SK-N-SH (cell line): ENCODE measurements at regions not wholly inside any gene's neighbourhood (a gene's known extent, or its start where the extent isn't known, plus 50 kb on each side); places are given as distances from the start of the nearest gene placed in this dataset.

Experiments used
- CTCF ChIA-PET: fragments of 300-600, 350-600 bp; formaldehyde crosslinking; extraction: SDS; loops from one replicate; lab custom pipeline; 2021; lab: Yijun Ruan, JAX
- POLR2A ChIA-PET: fragments of 350-600 bp; sonication (Branson Sonifier 250); formaldehyde crosslinking; extraction: SDS; loops from one replicate; lab custom pipeline; 2020; ENCODE audit warnings: antibody characterized with exemption, inconsistent platforms; lab: Yijun Ruan, JAX
- DNase-seq: peaks from one replicate; pipeline ENCODE4 v3.0.0; 2012
- H2AFZ ChIP-seq: fragments of 200-600 bp; sonication (generic); 2 replicates; pipeline ENCODE4 v1.8.1; 2016; ENCODE audit warnings: antibody characterized with exemption, mild to moderate bottlenecking, low read depth
- H3F3A ChIP-seq: fragments of 200-600 bp; sonication (generic); replicated peaks from 2 replicates; pipeline ENCODE3; 2016; ENCODE audit warnings: antibody characterized with exemption, mild to moderate bottlenecking; ENCODE audit not compliant: insufficient read depth
- H3K27ac ChIP-seq, 2 experiments: fragments of 200-500 bp in 1 of 2; fragments of 200-600 bp in 1 of 2; sonication (Bioruptor generic) in 1 of 2; sonication (generic), shearing (Covaris generic) in 1 of 2; 2 replicates each; pipeline versions ENCODE4 v1.5.1 to v1.6.1; 2014 to 2016; ENCODE audit warnings: low read depth in 2 of 2, inconsistent platforms in 1 of 2, low read length in 1 of 2, mild to moderate bottlenecking in 1 of 2, mixed read lengths in 1 of 2
- H3K27me3 ChIP-seq: fragments of 200-600 bp; sonication (generic), shearing (Covaris generic); 2 replicates; pipeline ENCODE4 v1.6.1; 2016; ENCODE audit warnings: mixed run types; ENCODE audit not compliant: insufficient read depth
- H3K36me3 ChIP-seq, 2 experiments: fragments of 200-500 bp in 1 of 2; fragments of 200-600 bp in 1 of 2; sonication (Bioruptor generic) in 1 of 2; sonication (generic) in 1 of 2; replicated peaks in 1 of 2; 2 replicates each; pipeline versions ENCODE3 to v1.5.1; 2014 to 2016; ENCODE audit warnings: low read length in 1 of 2, mild to moderate bottlenecking in 1 of 2; ENCODE audit not compliant: insufficient read depth in 2 of 2, control insufficient read depth in 1 of 2
- H3K4me1 ChIP-seq, 2 experiments: fragments of 200-500 bp in 1 of 2; fragments of 200-600 bp in 1 of 2; sonication (Bioruptor generic) in 1 of 2; sonication (generic), shearing (Covaris generic) in 1 of 2; 2 replicates each; pipeline versions ENCODE4 v1.5.1 to v1.6.1; 2014 to 2016; ENCODE audit warnings: low read depth in 1 of 2, low read length in 1 of 2, mixed run types in 1 of 2; ENCODE audit not compliant: insufficient read depth in 2 of 2, control insufficient read depth in 1 of 2
- H3K4me2 ChIP-seq: fragments of 200-600 bp; sonication (generic), shearing (Covaris generic); 2 replicates; pipeline ENCODE4 v1.6.1; 2017; ENCODE audit warnings: mixed run types
- H3K4me3 ChIP-seq, 2 experiments: fragments of 200-500 bp in 1 of 2; fragments of 200-600 bp in 1 of 2; sonication (Bioruptor generic) in 1 of 2; sonication (generic), shearing (Covaris generic) in 1 of 2; 2 replicates each; pipeline versions ENCODE4 v1.5.1 to v1.8.1; 2014 to 2016; ENCODE audit warnings: low read depth in 2 of 2, inconsistent platforms in 1 of 2, low read length in 1 of 2, mild to moderate bottlenecking in 1 of 2, mixed read lengths in 1 of 2, moderate library complexity in 1 of 2
- H3K79me2 ChIP-seq: fragments of 200-600 bp; sonication (generic); 2 replicates; pipeline ENCODE4 v1.8.1; 2017; ENCODE audit warnings: mild to moderate bottlenecking; ENCODE audit not compliant: insufficient read depth
- H3K9ac ChIP-seq: fragments of 200-600 bp; sonication (generic); 2 replicates; pipeline ENCODE4 v1.6.1; 2017; ENCODE audit warnings: mixed run types
- H3K9me2 ChIP-seq: fragments of 200-600 bp; sonication (generic); 2 replicates; pipeline ENCODE4 v1.6.1; 2017; ENCODE audit warnings: mixed run types
- H3K9me3 ChIP-seq: fragments of 200-600 bp; sonication (generic); 2 replicates; pipeline ENCODE4 v1.6.1; 2017; ENCODE audit warnings: mixed run types, mild to moderate bottlenecking, moderate library complexity
- H4K20me1 ChIP-seq: fragments of 200-600 bp; sonication (generic); 2 replicates; pipeline ENCODE4 v1.6.1; 2017; ENCODE audit warnings: mild to moderate bottlenecking, mixed run types; ENCODE audit not compliant: insufficient read depth
- FOXJ3 ChIP-seq: sonication (generic); formaldehyde crosslinking; IDR thresholded peaks from 2 replicates; pipeline ENCODE4 v1.5.1; 2020; ENCODE audit warnings: mild to moderate bottlenecking, missing genetic modification reagents
- FOXM1 ChIP-seq: IDR thresholded peaks from 2 replicates; pipeline ENCODE4 v1.4.0; 2012; ENCODE audit warnings: low read depth, mild to moderate bottlenecking
- GABPA ChIP-seq: IDR thresholded peaks from 2 replicates; pipeline ENCODE4 v1.4.0; 2012; ENCODE audit warnings: low read depth, mild to moderate bottlenecking
- JUND ChIP-seq: IDR thresholded peaks from 2 replicates; pipeline ENCODE4 v1.4.0; 2012
- MEF2A ChIP-seq: IDR thresholded peaks from 2 replicates; pipeline ENCODE4 v1.4.0; 2012; ENCODE audit warnings: low read depth, borderline replicate concordance
- NFIC ChIP-seq: IDR thresholded peaks from 2 replicates; pipeline ENCODE4 v1.4.0; 2012; ENCODE audit warnings: borderline replicate concordance
- NRF1 ChIP-seq: IDR thresholded peaks from 2 replicates; pipeline ENCODE4 v1.6.1; 2012; ENCODE audit warnings: low read depth, mild to moderate bottlenecking, low read length
- RCOR1 ChIP-seq: fragments of 150-350 bp; IDR thresholded peaks from 2 replicates; pipeline ENCODE4 v1.6.1; 2017; ENCODE audit warnings: antibody characterized with exemption, low read length
- RFX5 ChIP-seq: IDR thresholded peaks from 2 replicates; pipeline ENCODE4 v1.6.1; 2012; ENCODE audit warnings: mild to moderate bottlenecking, improper control_type of control experiment, low read length
- SIN3A ChIP-seq: IDR thresholded peaks from 2 replicates; pipeline ENCODE4 v1.6.1; 2012; ENCODE audit warnings: low read depth, mild to moderate bottlenecking, low read length, moderate library complexity, borderline replicate concordance
- TCF12 ChIP-seq: IDR thresholded peaks from 2 replicates; pipeline ENCODE4 v1.4.0; 2012
- TEAD4 ChIP-seq: IDR thresholded peaks from 2 replicates; pipeline ENCODE4 v1.4.0; 2012; ENCODE audit warnings: mild to moderate bottlenecking, borderline replicate concordance; ENCODE audit not compliant: insufficient read depth
- WGBS: methylation state at CpG from one replicate; pipeline ENCODE4 v1.1.6; 2017; ENCODE audit warnings: low lambda C conversion rate; 5-methylcytosine and 5-hydroxymethylcytosine counted together
- TF ChIP-seq, protein P1 (sequence below): IDR thresholded peaks from 2 replicates; pipeline ENCODE4 v1.4.0; 2012; ENCODE audit warnings: low read depth
- TF ChIP-seq, protein P2 (sequence below): IDR thresholded peaks from 2 replicates; pipeline ENCODE4 v1.4.0; 2012; ENCODE audit warnings: low read depth, borderline replicate concordance
- TF ChIP-seq, protein P3 (sequence below): IDR thresholded peaks from 2 replicates; pipeline ENCODE4; 2012
- TF ChIP-seq, protein P4 (sequence below): IDR thresholded peaks from 2 replicates; pipeline ENCODE4 v1.4.0; 2012; ENCODE audit warnings: low read depth, borderline replicate concordance
- TF ChIP-seq, protein P5 (sequence below): fragments of 150-350 bp; IDR thresholded peaks from 2 replicates; pipeline ENCODE4 v1.6.1; 2016; ENCODE audit warnings: mild to moderate bottlenecking, low read depth, low read length

DNA sequence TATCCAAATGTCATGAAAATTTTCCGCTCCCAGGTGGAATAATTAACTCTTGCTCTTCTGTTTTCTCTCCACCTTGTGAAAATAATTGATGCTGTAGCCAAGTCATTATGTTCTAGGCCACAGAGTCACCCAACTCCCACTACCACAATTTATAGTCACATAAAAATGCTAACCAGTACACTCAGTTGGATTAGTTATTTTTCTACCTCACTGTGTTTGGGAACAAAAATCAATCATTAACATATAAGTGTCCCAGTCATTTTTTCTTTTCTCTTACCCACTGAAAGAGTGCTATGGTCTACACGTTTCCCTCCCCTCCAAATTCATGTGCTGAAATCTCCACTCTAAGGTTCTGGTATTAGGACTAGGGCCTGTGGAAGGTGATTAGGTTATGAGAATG, 255.6 kb upstream of the LMCD1 start:
- POLR2A ChIA-PET = no interaction called here
- TF ChIP-seq NRF1 (no peak), GABPA (no peak), MEF2A (no peak), TCF12 (no peak), SIN3A (no peak), NFIC (no peak), FOXJ3 (no peak), RFX5 (no peak), FOXM1 (no peak), JUND (no peak), RCOR1 (no peak), TEAD4 (no peak)
- TF ChIP-seq, protein P1, sequence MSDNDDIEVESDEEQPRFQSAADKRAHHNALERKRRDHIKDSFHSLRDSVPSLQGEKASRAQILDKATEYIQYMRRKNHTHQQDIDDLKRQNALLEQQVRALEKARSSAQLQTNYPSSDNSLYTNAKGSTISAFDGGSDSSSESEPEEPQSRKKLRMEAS = no peak
- TF ChIP-seq, protein P2, sequence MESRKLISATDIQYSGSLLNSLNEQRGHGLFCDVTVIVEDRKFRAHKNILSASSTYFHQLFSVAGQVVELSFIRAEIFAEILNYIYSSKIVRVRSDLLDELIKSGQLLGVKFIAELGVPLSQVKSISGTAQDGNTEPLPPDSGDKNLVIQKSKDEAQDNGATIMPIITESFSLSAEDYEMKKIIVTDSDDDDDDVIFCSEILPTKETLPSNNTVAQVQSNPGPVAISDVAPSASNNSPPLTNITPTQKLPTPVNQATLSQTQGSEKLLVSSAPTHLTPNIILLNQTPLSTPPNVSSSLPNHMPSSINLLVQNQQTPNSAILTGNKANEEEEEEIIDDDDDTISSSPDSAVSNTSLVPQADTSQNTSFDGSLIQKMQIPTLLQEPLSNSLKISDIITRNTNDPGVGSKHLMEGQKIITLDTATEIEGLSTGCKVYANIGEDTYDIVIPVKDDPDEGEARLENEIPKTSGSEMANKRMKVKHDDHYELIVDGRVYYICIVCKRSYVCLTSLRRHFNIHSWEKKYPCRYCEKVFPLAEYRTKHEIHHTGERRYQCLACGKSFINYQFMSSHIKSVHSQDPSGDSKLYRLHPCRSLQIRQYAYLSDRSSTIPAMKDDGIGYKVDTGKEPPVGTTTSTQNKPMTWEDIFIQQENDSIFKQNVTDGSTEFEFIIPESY = no peak
- TF ChIP-seq, protein P3, sequence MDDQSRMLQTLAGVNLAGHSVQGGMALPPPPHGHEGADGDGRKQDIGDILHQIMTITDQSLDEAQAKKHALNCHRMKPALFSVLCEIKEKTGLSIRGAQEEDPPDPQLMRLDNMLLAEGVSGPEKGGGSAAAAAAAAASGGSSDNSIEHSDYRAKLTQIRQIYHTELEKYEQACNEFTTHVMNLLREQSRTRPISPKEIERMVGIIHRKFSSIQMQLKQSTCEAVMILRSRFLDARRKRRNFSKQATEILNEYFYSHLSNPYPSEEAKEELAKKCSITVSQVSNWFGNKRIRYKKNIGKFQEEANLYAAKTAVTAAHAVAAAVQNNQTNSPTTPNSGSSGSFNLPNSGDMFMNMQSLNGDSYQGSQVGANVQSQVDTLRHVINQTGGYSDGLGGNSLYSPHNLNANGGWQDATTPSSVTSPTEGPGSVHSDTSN = no peak
- TF ChIP-seq, protein P4, sequence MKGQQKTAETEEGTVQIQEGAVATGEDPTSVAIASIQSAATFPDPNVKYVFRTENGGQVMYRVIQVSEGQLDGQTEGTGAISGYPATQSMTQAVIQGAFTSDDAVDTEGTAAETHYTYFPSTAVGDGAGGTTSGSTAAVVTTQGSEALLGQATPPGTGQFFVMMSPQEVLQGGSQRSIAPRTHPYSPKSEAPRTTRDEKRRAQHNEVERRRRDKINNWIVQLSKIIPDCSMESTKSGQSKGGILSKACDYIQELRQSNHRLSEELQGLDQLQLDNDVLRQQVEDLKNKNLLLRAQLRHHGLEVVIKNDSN = no peak
- TF ChIP-seq, protein P5, sequence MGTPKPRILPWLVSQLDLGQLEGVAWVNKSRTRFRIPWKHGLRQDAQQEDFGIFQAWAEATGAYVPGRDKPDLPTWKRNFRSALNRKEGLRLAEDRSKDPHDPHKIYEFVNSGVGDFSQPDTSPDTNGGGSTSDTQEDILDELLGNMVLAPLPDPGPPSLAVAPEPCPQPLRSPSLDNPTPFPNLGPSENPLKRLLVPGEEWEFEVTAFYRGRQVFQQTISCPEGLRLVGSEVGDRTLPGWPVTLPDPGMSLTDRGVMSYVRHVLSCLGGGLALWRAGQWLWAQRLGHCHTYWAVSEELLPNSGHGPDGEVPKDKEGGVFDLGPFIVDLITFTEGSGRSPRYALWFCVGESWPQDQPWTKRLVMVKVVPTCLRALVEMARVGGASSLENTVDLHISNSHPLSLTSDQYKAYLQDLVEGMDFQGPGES = no peak
- TF ChIP-seq, all 33 proteins: peak for 0
- Histone ChIP-seq H3K79me2 (no peaks in the 10 kb centered on the region), H3K27me3 (no peaks in the 10 kb centered on the region), H3K36me3 (no peaks in the 10 kb centered on the region), H2AFZ (no peak overlapping the region), H3K27ac (no peak overlapping the region), H3K9me3 (no peaks in the 10 kb centered on the region), H3K9ac (no peak overlapping the region), H3K4me3 (no peak overlapping the region), H3K4me2 (no peak overlapping the region), H3K9me2 (no peaks in the 10 kb centered on the region), H3K4me1 (no peaks in the 10 kb centered on the region), H4K20me1 (no peaks in the 10 kb centered on the region), H3F3A (no peaks in the 10 kb centered on the region)
- WGBS = 28% methylated on average over 2 of the region's 2 CpGs
- CTCF ChIA-PET = no interaction called here
- DNase-seq = no peak
